Astrocyte (in vitro differentiated cells and primary cell): ENCODE measurements at regions not wholly inside any gene's neighbourhood (a gene's known extent, or its start where the extent isn't known, plus 50 kb on each side); places are given as distances from the start of the nearest gene placed in this dataset.

Source experiments
- DNase-seq: peaks from one replicate; pipeline ENCODE4 v3.0.0-alpha.2; 2010; ENCODE audit warnings: low read depth
- FAIRE-seq: peaks from 2 replicates; lab custom pipeline; 2011; peaks lifted over from hg19 to GRCh38; lab: Jason Lieb, UNC
- H2AFZ ChIP-seq: 2 replicates; pipeline ENCODE4 v1.6.0; 2012; ENCODE audit warnings: low read depth, low read length, inconsistent platforms
- H3K27ac ChIP-seq: 2 replicates; pipeline ENCODE4 v1.5.1; 2011; ENCODE audit warnings: low read depth, low read length, inconsistent platforms
- H3K27me3 ChIP-seq: 2 replicates; pipeline ENCODE4 v1.6.0; 2011; ENCODE audit warnings: low read length, inconsistent platforms; ENCODE audit not compliant: insufficient read depth
- H3K36me3 ChIP-seq: 2 replicates; pipeline ENCODE4 v1.5.1; 2011; ENCODE audit warnings: low read length, inconsistent platforms; ENCODE audit not compliant: insufficient read depth
- H3K4me1 ChIP-seq: 2 replicates; pipeline ENCODE4 v1.5.1; 2011; ENCODE audit warnings: low read length, inconsistent platforms; ENCODE audit not compliant: insufficient read depth
- H3K4me2 ChIP-seq: 2 replicates; pipeline ENCODE4 v1.6.0; 2012; ENCODE audit warnings: low read length, inconsistent platforms
- H3K4me3 ChIP-seq: 2 replicates; pipeline ENCODE4 v1.5.1; 2011; ENCODE audit warnings: low read depth, mild to moderate bottlenecking, low read length, inconsistent platforms; ENCODE audit not compliant: insufficient read depth
- H3K79me2 ChIP-seq: 2 replicates; pipeline ENCODE4 v1.6.0; 2012; ENCODE audit warnings: mild to moderate bottlenecking, low read length, inconsistent platforms; ENCODE audit not compliant: insufficient read depth
- H3K9ac ChIP-seq: 2 replicates; pipeline ENCODE4 v1.6.0; 2012; ENCODE audit warnings: mild to moderate bottlenecking, low read length, inconsistent platforms
- H3K9me3 ChIP-seq: 2 replicates; pipeline ENCODE4 v1.5.1; 2012; ENCODE audit warnings: low read depth, mild to moderate bottlenecking, low read length, inconsistent platforms; ENCODE audit not compliant: insufficient read depth
- H4K20me1 ChIP-seq: 2 replicates; pipeline ENCODE4 v1.6.0; 2012; ENCODE audit warnings: low read length, inconsistent platforms; ENCODE audit not compliant: insufficient read depth
- H3K27ac Mint-ChIP-seq: one replicate; pipeline ENCODE4 v1.8.0; 2021; ENCODE audit warnings: mild to moderate bottlenecking, mixed read lengths; ENCODE audit not compliant: unreplicated experiment
- H3K27me3 Mint-ChIP-seq: one replicate; pipeline ENCODE4 v1.8.0; 2021; ENCODE audit warnings: low read depth, mixed read lengths; ENCODE audit not compliant: unreplicated experiment
- H3K36me3 Mint-ChIP-seq: one replicate; pipeline ENCODE4 v1.8.0; 2021; ENCODE audit warnings: low read depth, mixed read lengths; ENCODE audit not compliant: unreplicated experiment
- H3K4me1 Mint-ChIP-seq: one replicate; pipeline ENCODE4 v1.8.0; 2021; ENCODE audit warnings: low read depth, mixed read lengths; ENCODE audit not compliant: unreplicated experiment
- H3K4me3 Mint-ChIP-seq: one replicate; pipeline ENCODE4 v1.8.0; 2021; ENCODE audit warnings: mild to moderate bottlenecking, moderate library complexity, mixed read lengths; ENCODE audit not compliant: unreplicated experiment
- H3K9me3 Mint-ChIP-seq: one replicate; pipeline ENCODE4 v1.8.0; 2021; ENCODE audit warnings: mild to moderate bottlenecking, mixed read lengths; ENCODE audit not compliant: unreplicated experiment
- EZH2 ChIP-seq: IDR thresholded peaks from 2 replicates; pipeline ENCODE4 v1.6.1; 2012; ENCODE audit warnings: mild to moderate bottlenecking, low read length, inconsistent platforms; ENCODE audit not compliant: insufficient read depth
- TF ChIP-seq, protein P1 (sequence below): IDR thresholded peaks from 2 replicates; pipeline ENCODE4 v1.5.1; 2011; ENCODE audit warnings: low read depth, mild to moderate bottlenecking, inconsistent platforms, low read length, moderate library complexity; ENCODE audit not compliant: insufficient read depth

DNA sequence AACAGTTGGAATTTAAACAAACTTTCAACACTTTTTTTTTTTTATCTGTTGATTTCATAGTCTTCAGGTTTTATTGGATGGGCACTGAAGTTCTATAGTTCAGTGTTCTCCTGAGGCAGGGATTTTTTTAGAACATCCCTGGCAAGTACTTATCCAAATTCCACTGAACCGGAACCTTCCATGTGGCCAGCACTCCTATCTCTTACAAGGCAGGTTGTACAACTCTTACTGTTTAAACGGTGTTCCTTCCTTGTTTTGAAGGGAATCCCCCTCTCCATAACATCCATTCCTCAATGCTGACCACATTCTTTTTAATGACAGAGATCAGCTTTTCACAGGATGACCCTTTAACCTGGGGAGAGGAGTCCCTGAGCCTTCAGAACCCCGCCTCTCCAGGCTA is 238.9 kb upstream of the CTBP2 start:
- Mint-ChIP-seq H3K36me3 (no peaks in the 10 kb centered on the region), H3K27me3 (no peaks in the 10 kb centered on the region), H3K4me1 (peaks cover 4% of the 10 kb centered on the region), H3K9me3 (peaks cover 6% of the 10 kb centered on the region), H3K27ac (no peak overlapping the region), H3K4me3 (no peak overlapping the region)
- no peaks in the 10 kb centered on the region for H3K27me3 ChIP-seq
- H3K9ac ChIP-seq = no peak overlapping the region
- TF ChIP-seq, protein P1, sequence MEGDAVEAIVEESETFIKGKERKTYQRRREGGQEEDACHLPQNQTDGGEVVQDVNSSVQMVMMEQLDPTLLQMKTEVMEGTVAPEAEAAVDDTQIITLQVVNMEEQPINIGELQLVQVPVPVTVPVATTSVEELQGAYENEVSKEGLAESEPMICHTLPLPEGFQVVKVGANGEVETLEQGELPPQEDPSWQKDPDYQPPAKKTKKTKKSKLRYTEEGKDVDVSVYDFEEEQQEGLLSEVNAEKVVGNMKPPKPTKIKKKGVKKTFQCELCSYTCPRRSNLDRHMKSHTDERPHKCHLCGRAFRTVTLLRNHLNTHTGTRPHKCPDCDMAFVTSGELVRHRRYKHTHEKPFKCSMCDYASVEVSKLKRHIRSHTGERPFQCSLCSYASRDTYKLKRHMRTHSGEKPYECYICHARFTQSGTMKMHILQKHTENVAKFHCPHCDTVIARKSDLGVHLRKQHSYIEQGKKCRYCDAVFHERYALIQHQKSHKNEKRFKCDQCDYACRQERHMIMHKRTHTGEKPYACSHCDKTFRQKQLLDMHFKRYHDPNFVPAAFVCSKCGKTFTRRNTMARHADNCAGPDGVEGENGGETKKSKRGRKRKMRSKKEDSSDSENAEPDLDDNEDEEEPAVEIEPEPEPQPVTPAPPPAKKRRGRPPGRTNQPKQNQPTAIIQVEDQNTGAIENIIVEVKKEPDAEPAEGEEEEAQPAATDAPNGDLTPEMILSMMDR = no peak
- no peak for TF ChIP-seq EZH2
- DNase-seq (no peak), FAIRE-seq (no peak)
- no peaks in the 10 kb centered on the region for H4K20me1 ChIP-seq
- no peaks in the 10 kb centered on the region for H3K4me1 ChIP-seq
- no peaks in the 10 kb centered on the region for H3K9me3 ChIP-seq
- H3K36me3 ChIP-seq = no peaks in the 10 kb centered on the region
- H3K4me3 ChIP-seq = no peak overlapping the region
- no peak overlapping the region for H2AFZ ChIP-seq
- no peak overlapping the region for H3K27ac ChIP-seq
- H3K4me2 ChIP-seq = no peak overlapping the region
- no peaks in the 10 kb centered on the region for H3K79me2 ChIP-seq

DNA sequence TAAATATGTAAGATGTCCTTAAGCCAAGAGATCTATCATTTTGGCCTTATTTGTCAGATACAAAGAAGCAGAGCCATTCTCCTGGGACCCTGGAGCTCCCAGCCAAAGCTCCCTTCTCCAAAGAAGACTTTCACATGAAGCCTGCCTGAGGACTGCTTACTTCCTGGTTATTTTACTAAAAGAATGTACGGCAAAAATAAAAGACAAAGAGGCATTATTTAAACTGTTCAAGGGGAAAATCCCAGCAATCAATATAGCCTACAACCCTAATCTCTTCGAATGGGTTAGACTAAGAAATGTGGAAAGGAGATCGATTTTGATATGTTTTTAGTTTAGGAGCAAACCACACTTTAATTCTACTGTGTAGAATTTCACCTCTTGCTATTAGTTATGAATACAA is 237.9 kb upstream of the CTBP2 start:
- Mint-ChIP-seq H3K9me3 (peaks cover 6% of the 10 kb centered on the region), H3K27me3 (no peaks in the 10 kb centered on the region), H3K36me3 (no peaks in the 10 kb centered on the region), H3K27ac (no peak overlapping the region), H3K4me3 (no peak overlapping the region), H3K4me1 (peaks cover 4% of the 10 kb centered on the region)
- H2AFZ ChIP-seq = no peak overlapping the region
- no peaks in the 10 kb centered on the region for H3K27me3 ChIP-seq
- no peak overlapping the region for H3K9ac ChIP-seq
- H3K36me3 ChIP-seq = no peaks in the 10 kb centered on the region
- H3K9me3 ChIP-seq = no peaks in the 10 kb centered on the region
- H4K20me1 ChIP-seq = no peaks in the 10 kb centered on the region
- H3K27ac ChIP-seq = no peak overlapping the region
- no peaks in the 10 kb centered on the region for H3K79me2 ChIP-seq
- H3K4me2 ChIP-seq = no peak overlapping the region
- no peaks in the 10 kb centered on the region for H3K4me1 ChIP-seq
- FAIRE-seq (no peak), DNase-seq (no peak)
- no peak overlapping the region for H3K4me3 ChIP-seq
- TF ChIP-seq, protein P1 = no peak
- no peak for TF ChIP-seq EZH2

DNA sequence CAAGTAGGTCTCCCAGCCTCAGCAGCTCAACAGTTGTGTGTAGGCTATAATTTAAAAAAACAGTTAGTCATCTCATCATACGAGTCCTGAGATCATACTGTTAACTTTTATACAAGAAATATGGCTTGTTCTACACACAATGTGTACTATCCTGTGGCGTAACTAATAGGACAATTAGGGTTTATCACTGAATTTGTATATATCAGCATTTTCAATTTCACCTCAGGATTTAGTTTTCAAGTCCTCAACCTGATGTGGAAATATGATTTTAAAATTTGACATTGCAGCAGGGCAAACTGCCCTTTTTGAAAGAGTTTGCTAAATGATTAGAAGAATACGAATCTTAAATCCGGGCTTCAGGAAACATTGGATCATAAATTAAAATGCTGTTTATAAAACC is 237.2 kb upstream of the CTBP2 start:
- Histone ChIP-seq H3K79me2 (no peaks in the 10 kb centered on the region), H3K36me3 (no peaks in the 10 kb centered on the region), H3K27ac (no peak overlapping the region), H3K4me2 (no peak overlapping the region), H2AFZ (no peak overlapping the region), H3K27me3 (no peaks in the 10 kb centered on the region), H3K4me3 (no peak overlapping the region), H4K20me1 (no peaks in the 10 kb centered on the region), H3K9me3 (no peaks in the 10 kb centered on the region), H3K4me1 (no peaks in the 10 kb centered on the region), H3K9ac (no peak overlapping the region)
- TF ChIP-seq, protein P1 = no peak
- TF ChIP-seq EZH2 = no peak
- FAIRE-seq (no peak), DNase-seq (no peak)
- no peak overlapping the region for H3K4me3 Mint-ChIP-seq
- peaks cover 4% of the 10 kb centered on the region for H3K9me3 Mint-ChIP-seq
- H3K27ac Mint-ChIP-seq = no peak overlapping the region
- H3K36me3 Mint-ChIP-seq = no peaks in the 10 kb centered on the region
- H3K4me1 Mint-ChIP-seq = peaks cover 4% of the 10 kb centered on the region
- no peaks in the 10 kb centered on the region for H3K27me3 Mint-ChIP-seq
